ENCODE measurements at regions not wholly inside any gene's neighbourhood (a gene's known extent, or its start where the extent isn't known, plus 50 kb on each side); places are given as distances from the start of the nearest gene placed in this dataset.
"Not testable (repeated sequence)": the region's sequence is repeated elsewhere in the genome, so short reads cannot be mapped to it uniquely, and the experiment has no call there.

- DNase-seq: peak; percentile 8
Observed at GRCh38 chr11:69934861-69935494, 115.8 kb upstream of the FGF3 start.

- no peak for DNase-seq
Observed at GRCh38 chr11:69935941-69936505, 116.8 kb upstream of the FGF3 start.

DNA sequence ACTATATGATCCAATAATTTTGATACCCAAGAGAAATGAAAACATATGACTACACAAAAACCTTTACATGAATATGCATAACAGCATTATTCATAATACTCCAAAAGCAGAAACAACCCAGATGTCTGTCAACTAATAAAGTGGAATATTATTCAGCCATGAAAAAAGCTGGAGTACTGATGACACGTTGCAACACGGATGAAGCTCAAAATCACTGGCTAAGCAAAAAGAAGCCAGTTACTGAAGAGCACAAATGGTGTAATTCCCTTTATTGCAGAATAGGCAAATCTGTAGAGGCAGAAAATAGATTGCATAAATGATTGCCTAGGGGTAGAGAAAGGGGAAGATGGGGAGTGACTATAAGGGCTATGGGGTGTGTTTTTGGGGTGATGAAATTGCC lies 117.6 kb upstream of the FGF3 start:
- DNase-seq: no peak

DNA sequence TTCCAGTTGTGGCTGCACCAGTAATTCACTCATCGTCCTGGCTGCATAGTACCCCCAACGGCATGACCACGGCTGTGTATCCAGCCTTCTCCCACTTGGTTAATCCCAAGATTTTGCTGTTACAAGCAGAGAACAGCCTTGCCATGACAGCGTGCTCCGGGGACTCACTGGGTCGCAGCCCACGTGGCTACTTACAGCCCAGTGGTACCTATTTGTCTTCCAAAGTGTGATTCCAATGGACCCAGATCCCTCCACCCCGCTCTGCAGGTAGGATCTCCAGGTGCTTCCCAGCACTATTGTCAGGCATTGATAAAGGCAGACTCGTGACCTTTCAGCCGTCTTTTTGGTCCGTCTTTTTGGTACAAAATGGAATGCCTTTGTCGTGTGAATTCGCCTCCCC lies 119.0 kb upstream of the FGF3 start:
- no peak for DNase-seq

DNA sequence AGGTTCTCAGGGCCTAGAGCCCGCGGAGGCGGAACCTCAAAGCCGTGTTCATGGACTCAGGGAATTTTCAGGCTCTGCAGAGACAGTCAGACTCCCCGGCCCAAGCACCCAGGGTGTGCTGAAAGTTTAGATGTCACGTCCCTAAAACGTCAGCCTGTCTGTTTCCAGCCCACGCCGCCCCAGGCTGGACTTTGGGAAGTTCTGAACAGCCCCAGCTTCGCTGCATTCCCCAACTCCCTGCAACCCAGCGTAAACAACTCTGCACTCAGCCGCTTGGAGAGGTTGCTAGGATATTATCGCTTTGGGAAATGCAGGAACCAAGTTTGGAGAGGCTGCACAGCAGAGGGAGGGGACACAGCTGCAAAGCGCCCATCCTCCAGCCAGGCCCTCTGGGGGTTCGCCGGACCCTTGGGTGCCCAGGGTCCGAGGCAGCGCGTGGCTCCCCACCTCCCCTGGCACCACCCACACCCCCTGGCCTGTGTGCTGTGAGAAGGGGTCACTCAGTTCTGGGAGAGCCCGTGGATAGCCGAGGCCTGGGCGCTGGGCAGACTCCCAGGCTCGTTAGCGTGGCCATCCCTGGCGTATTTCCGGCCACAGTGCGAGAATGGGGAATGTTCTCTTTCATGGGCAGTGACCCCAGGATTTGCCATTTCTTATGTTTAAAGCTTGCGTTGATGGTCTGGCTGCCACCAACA lies 120.5 kb upstream of the FGF3 start:
- DNase-seq: no peak

GRCh38 chr11:69940246-69940610 lies 121.0 kb upstream of the FGF3 start:
- no peak for DNase-seq

DNA sequence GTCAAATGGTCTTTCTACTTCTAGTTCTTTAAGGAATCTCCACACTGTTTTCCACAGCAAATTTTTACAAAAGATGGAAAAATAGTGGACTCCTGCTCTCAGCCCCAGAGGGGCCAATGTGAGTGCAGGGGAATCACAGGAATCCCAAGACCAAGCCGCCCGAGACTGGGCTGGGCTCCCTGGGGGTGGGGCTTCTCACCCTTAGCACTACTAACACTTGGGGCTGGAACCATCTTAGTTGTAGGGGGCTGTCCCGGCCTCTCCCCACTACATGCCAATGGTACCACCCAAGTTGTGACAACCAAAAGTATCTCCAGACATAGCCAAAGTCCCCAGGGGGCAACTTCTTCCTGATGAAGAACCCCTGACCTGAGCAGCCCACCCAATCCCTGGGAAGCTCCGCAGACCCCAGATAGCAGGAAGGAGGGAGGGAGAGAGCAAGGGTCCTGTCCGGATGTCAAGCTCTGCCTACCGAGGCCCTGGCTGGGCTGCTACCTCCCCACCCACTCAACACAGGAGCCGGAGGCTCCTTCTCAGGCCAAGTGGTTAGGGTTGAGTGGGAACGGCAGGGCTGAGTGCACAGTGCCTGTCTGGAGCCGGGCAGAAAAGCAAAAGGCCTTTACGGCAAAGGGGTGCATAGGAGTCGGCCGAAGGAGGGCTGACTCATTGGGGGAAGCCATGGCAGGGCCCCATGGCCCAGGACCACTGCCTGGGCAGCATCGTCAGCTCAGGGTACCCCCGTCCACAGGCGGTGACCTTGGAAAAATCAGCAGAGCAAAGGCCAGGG lies 122.5 kb upstream of the FGF3 start:
- DNase-seq: no peak

- no peak for DNase-seq
Observed at GRCh38 chr11:69942333-69942820, 123.2 kb upstream of the FGF3 start.

DNA sequence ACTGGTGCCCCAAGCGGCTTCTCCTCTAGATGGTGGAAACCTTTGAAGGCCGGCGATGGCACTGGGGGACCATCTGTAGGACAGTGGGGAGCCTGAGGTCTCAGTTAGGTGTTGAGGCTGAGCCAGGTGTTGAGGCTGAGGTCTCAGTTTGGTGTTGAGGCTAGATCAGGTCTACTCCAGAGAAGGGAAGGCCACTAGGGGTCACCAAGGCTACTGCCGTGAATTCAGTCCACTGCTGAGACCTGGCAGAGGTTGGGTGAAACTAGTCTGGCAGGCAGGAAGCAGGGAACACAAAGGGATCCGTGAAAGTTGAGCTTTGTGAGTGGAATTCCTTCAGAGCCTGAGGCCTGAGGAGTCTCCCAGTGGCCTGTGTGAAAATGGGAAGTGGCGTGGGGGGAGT lies 123.8 kb upstream of the FGF3 start:
- DNase-seq: no peak

DNA sequence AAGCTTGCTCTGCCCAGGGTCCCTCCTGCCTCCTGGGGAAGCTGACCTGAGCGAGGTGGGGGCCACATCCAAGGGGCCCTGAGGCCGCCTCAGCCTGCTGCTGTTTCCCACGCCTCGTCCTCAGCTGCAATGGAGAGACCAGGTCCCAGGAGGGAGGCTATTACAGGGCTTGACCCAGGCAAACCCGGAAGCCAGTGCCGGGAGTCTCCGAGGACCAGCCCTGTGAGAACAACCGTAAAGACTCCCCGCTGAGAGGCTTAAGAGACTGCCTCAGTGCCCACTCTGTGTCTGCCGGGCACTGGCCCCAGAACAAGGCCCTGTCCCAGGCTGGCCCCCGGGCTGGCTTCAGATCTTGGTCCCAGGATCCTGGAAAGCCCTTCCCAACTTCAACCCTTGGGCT lies 124.3 kb upstream of the FGF3 start:
- no peak for DNase-seq

DNA sequence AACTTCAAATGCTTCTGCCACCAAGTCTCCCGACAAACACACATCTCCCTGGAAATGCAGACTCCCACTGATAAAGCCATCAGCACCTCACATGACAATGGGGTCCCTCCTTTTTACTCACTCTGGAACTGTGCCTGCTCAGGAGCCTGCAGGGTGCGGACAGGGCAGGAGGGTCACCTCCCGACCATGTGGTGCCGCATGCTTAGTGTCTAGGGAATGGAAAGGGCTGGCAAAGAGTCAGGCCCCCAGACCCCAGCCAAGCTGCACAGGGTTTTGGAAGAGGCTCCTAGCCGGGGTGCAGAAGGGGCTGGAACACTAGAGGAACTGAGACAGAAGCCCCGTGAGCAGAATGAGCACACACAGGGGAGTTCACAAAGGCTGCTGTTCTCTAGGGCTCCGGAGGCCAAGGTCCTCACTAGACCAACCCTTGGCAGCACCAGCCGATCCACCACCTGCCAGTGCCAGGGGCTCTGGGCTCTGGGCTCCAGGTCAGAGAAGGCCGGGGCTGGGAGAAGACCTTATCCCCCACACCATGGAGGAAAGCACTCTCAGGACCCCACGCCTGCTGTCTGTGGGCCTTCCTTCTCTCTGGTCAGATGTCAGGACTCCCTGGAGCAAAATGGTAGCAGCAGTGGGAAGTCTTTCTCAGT lies 125.1 kb upstream of the FGF3 start:
- no peak for DNase-seq

DNA sequence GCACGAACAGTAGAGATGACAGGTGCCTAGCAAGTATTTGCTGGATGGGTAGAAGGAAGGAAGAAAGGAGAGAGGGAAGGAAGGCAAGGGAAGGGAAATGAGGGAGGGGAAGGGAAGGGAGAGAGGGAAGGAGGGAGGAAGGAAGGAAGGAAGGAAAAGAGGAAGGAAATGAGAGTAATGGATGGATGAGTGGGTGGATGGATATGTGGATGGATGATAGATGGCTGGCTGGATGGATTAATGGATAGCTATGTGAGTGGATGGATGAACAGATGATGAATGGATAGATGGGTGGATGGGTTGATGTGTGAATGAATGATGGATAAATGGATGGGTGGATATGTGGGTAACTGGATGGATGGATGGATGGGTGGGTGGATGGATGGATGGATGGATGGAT lies 125.9 kb upstream of the FGF3 start:
- DNase-seq: no peak

- no peak for DNase-seq
Observed at GRCh38 chr11:69947059-69947792, 128.0 kb upstream of the FGF3 start.

- DNase-seq: no peak
Observed at GRCh38 chr11:69947793-69948255, 128.6 kb upstream of the FGF3 start.

- DNase-seq: no peak
Observed at GRCh38 chr11:69948256-69949141, 129.3 kb upstream of the FGF3 start.

DNA sequence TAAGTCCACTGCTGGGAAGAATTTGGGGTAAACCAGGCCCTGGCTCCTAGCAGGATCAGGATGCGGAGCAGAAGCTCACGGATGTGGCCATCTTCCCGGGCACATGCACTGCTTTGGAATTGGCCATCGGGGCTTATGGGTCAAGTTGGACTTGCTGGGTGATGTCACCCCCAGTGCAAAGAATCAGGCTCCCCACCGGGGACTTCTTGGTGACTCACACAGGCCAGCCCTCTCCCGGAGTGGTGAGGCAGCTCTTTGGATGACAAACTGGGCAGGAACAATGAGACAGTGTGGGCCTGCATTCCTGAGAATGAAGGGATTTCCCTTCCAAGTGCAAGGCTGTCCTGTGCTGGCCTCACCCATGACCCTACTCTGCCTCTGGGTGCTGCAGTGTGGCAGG lies 128.8 kb upstream of the ANO1 start:
- DNase-seq: no peak

GRCh38 chr11:69950120-69950519 lies 128.0 kb upstream of the ANO1 start:
- peak; percentile 4 for DNase-seq

DNA sequence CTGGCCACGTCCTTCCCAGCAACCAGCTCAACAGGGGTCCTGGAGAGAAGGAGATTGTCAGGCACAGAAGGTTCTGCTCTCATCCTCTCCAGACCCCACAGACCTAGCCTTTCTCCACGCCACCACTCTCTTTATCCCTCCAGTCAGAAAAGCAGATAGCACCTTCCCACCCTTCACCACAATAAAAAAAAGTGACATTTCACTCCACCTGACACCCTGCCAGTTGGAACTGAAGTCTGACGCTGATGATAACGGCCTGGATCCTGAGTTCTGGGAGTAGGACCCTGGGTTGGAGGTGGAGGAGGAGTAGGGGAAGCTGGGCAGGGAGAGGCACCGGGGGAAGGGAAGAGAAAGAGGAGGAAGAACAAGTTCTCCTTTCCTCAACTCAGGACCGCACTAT lies 127.5 kb upstream of the ANO1 start:
- no peak for DNase-seq

GRCh38 chr11:69951821-69952220 lies 126.3 kb upstream of the ANO1 start:
- DNase-seq: no peak

GRCh38 chr11:69952229-69952975 lies 125.7 kb upstream of the ANO1 start:
- not testable (repeated sequence) for DNase-seq

DNA sequence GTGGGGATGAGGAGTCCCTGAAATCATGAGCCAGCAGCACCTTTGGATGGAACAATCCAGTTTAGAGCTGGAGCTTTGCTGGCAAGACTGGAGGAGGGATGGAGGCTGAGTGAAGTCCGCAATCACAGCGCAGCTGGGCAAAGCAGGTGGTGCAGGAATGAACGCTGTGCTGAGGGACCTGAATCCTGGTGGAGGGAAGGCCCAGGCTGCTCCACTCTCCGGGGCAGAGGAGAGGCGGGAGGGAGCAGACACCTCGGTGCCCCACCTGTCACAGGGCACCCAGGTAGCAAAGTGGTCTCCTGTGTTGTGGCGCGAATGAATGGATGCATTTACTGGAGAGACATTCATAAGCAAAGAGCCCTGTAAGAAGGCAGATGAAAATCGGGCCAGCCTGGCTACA lies 124.8 kb upstream of the ANO1 start:
- DNase-seq: no peak

Measured in NCI-H82 (cell line).